Fibroblast of skin of abdomen (primary cell): ENCODE measurements at regions not wholly inside any gene's neighbourhood (a gene's known extent, or its start where the extent isn't known, plus 50 kb on each side); places are given as distances from the start of the nearest gene placed in this dataset.

Experiments used
- DNase-seq: peaks from one replicate; pipeline ENCODE4 v3.0.0-alpha.2; 2013

DNA sequence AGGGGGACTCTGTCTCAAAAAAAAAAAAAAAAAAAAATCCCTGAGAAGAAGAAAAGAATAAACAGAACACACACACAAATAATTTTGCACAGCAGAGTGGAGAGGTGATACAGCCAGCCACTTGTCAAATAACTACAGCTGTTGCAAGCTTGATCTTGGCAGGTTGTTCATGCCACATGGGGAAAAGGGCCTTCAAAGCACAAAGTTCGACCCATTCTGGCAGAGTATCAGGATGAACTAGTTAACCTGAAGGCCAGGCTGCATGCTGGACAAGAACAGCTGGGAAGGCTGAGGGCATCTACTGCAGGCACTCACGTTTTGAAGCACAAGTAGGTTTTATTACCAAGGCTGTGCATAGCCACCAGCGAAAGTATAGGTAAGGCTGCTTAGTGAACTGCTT lies 104.1 kb downstream of the KCTD15 start:
- no peak for DNase-seq

DNA sequence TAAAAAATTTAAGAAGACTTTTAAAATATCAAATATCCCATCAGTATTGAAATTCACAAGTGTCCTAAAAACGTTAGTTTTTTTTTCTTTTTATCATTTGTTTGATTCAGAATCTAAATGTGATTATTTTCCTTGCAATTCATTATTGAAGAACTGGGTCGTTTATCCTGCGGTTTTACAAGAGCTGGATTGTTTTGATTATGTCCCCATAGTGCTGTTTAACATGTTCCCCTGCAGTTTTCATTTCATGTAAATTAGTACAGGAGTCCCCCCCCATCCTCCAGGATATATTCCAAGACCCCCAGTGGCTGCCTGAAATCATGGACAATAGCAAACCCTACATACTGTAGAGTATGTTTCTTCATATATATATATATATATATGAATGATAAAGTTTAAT lies 105.7 kb downstream of the KCTD15 start:
- no peak for DNase-seq

- DNase-seq = no peak
These were observed 106.3 kb downstream of the KCTD15 start for GRCh38 chr19:33902802-33903488.

DNA sequence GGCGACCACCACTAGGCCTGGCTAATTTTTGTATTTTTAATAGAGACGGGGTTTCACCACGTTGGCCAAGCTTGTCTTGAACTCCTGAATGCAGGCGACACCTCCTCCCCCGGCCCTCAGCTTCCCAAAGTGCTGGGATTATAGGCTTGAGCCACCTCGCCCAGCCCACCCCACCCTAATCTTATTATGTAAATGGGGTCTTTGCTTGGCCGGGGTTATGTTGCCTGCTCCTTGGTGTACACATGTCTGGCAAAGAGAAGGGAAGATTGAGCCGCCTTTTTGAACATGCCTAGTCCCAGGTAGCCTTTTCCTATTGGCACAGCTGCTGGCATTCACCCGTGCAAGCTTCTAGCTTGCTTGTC lies 106.8 kb downstream of the KCTD15 start:
- no peak for DNase-seq

DNA sequence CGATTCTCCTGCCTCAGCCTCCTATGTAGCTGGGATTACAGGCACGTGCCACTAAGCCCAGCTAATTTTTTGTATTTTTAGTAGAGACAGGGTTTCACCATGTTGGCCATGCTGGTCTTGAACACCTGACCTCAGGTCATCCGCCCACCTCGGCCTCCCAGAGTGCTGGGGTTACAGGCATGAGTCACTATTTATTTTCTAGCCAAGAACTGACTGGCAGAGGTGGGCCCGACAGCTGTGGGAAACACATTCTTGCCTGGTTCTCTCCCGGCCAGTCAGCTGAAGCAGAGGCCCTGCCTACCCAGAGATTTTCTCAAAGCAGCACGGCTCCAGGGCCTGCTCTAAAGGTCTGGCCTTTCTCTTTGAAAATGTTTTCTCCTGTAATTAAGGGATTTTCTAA lies 108.0 kb downstream of the KCTD15 start:
- DNase-seq = no peak

GRCh38 chr19:33905473-33905936 lies 108.8 kb downstream of the KCTD15 start:
- DNase-seq = no peak

DNA sequence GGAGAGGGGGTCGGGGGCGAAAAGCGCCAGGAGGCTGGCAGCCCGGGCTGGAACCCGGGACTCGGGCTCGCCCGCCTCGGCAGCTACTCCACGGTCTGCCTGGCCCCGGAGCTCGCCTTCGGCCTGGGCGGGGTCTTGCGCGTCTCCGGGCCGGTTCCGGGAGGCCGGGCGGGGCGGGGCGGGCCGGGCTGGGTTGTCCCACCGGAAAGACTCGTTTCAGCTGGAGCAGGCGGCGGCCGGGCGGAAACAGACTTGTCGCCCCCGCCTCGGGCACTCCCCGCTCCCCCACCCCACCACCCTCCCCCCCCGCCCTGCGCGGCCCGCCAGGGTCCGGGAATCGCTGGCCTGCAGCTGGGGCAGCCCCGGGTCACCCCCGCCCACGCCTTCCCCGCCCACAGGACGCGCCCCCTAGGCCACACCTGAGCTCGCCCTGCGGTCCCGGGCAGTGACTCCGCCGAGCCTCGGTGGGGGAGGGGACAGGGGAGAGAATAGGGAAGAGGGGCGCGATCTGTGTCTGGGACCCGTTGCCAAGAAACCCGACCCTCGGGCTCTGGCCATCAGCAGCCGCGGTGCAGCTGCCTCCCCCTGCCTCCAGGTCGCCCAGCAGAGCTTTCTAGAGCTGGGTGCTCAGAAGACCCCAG lies 109.4 kb downstream of the KCTD15 start:
- no peak for DNase-seq

GRCh38 chr19:33906578-33907335 lies 110.1 kb downstream of the KCTD15 start:
- DNase-seq = peak; percentile 20

DNA sequence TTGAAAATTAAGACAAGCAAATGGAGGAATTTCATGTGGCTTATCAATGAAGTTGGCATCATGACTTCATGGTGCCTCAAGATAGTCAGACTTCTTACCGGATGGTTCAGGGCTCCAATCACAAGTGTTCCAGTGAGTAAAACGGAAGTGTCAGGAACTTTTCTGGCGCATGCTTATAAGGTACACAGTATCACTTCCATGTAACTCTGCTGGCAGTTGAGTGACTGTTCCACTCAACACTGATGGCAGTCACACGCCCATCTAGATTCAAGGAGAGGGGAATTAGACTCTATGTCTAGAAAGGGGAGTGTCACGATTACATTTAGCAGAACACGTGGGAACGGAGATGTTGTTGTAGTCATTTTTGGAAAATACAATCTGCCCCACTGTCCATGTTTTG lies 114.3 kb downstream of the KCTD15 start:
- no peak for DNase-seq

DNA sequence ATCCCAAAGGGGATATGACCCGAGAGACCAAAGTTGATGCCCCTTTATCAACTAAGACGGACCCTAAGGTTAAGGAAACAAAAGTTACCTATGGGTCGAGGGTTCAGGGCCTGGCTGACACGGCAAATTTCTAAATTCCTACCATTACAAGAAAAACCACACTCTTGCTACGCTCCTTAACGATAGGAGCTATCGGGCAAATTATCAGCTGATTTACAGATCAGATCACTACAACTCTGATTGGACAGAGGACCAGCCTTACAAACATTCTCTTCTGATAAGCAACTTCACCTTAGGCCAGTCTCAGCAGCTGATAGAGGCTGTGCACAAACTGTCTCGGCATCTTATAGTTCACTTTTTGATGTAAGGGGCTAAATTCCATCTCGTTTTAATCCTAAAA lies 117.9 kb downstream of the KCTD15 start:
- no peak for DNase-seq

GRCh38 chr19:33916792-33917191 lies 120.1 kb downstream of the KCTD15 start:
- no peak for DNase-seq

- DNase-seq = no peak
These were observed 122.6 kb downstream of the KCTD15 start for GRCh38 chr19:33919291-33919690.

DNA sequence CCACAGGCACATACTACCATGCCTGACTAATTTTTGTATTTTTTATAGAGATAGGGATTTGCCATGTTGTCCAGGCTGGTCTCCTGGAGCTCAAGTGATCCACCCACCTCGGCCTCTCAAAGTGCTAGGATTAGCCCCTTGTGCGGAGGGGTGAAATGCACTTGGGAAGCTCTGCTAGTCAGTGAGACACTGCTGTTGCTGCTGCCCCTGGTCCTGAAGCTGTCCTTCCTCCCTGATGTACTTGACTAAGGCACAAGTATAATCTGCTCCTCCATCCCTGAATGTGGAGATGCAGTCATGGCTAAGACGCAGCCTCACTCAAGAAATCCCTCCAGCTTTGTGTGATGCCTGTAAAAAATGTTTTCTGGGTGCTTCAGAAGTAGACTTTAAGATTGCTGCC lies 124.5 kb downstream of the KCTD15 start:
- no peak for DNase-seq

DNA sequence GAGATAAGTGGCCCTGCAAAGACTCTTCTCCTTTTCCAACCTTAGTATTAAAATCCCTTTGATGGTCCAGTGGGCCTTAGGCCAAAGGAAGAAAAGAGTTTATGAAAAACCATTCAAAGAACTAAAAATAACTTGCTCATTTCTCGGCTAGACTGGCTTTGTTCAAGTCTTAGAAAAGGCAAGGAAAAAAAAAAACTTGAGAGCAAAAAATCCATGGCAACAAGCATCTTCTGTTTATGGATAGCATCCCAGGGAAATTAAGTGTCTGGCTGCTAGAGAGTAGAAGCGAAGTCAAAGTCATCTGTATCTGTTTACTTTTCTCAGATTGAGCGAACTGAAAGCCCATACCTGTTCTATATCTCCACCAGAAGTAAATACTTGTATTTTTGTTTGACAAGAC lies 129.6 kb downstream of the KCTD15 start:
- no peak for DNase-seq

- DNase-seq = no peak
These were observed 131.3 kb downstream of the KCTD15 start for GRCh38 chr19:33927789-33928457.

GRCh38 chr19:33928458-33928950 lies 131.8 kb downstream of the KCTD15 start:
- DNase-seq = no peak

DNA sequence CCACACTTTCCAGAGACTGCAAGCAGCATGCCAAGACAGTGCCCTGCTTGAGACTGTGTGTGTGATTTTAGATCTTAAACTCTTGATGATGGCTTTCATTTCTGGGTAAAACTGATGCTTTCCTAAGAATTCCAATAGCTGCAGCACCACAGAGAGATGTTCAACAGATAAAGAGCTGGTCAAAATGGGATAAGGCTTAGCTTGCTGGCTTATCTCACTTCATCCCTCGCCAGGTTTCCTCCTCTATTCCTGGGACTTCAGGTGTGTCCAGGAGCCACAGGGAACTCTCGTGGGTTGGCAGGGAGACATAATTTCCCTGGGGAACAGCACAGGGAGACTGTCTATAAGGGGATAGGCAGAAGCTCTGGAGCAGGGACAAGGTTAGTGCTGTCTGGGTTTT lies 137.3 kb downstream of the KCTD15 start:
- DNase-seq = no peak

- no peak for DNase-seq
These were observed 142.2 kb downstream of the KCTD15 start for GRCh38 chr19:33938821-33939220.

DNA sequence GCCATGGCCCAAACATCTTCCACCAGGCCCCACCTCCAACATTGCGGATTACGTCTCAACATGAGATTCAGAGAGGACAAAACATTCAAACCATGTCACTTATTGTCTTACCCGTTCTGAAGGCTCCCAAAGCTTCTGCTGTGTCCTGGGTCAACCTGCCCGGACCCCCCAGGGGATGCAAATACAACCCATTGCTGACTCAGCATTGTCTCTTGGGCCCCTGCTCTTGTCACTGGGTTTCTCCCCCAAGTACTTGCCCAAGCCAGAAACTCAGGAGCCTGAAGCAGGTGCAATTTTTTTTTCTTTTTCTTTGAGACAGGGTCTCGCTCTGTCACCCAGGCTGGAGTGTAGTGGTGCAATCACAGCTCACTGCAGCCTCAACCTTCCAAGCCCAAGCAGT lies 144.5 kb downstream of the KCTD15 start:
- no peak for DNase-seq

DNA sequence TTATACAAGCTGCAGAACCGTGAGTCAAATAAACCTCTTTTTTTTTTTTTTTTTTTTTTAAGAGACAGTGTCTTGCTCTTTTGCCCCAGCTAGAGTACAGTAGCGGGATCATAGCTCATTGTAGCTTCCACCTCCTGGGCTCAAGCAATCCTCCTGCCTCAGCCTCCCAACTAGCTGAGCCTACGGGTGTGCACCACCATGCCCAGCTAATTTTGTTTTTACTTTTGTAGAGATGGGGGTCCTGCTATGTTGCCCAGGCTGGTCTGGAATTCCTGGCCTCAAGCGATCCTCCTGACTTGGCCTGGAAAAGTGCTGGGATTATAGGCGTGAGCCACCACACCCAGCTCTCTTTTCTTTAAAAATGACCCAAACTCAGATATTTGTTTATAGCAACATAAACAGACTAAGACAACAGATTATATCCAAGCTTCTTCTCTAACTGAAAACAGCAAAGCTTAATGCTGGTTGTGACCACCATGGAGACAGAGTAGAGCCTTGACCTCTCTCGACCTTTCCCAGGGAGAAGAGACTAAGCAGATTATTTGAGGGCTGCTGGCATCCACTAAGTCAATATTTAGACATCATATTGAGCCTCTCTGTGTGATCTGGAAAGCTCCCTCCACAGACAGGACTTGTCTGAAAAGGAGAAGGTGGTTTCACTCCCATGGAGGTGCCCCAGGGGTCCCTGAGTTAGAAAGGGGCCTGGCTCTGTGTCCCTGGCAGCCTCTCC lies 150.0 kb downstream of the KCTD15 start:
- no peak for DNase-seq

DNA sequence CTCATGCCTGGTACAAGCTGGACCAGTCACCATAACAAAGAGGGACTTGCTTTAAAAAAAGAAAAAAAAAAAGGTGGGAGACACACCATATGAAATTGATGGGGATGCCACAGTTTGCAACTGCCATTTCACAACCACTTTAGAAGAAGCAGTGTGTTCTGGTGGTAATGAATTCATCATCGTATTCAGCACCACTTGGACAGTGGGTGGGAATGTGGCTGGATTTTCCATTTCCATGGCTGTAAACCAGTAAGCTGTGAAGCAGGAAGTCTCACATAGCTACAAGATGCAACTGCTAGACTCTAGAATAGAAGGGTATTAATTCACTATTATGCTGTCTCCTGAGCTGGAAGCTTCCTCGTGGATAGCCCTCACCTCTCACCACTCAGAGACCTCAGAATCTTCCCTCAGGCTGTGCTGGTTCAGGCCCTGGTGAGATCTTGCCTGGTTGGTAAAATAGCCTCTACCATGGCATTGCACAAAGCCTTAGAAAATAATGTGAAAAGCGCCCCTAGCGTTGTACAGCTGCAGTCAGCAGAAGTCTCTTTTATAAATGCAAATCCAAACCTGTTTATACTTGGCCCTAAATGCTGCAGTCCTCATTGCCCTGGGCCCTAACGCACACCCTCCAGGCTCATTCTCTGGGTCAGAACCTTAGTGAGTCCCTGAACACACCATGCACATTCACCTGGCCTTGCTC lies 150.7 kb downstream of the KCTD15 start:
- no peak for DNase-seq
